GM12864 (cell line): ENCODE measurements at regions not wholly inside any gene's neighbourhood (a gene's known extent, or its start where the extent isn't known, plus 50 kb on each side); places are given as distances from the start of the nearest gene placed in this dataset.

Experiments
- DNase-seq: peaks from one replicate; pipeline ENCODE4 v3.0.0-alpha.2; 2011; ENCODE audit warnings: low read depth
- H3K4me3 ChIP-seq: 2 replicates; pipeline ENCODE4 v1.5.1; 2011; ENCODE audit warnings: mild to moderate bottlenecking, low read depth, low read length, control low read depth
- TF ChIP-seq, protein P1 (sequence below): IDR thresholded peaks from 2 replicates; pipeline ENCODE4 v1.5.1; 2011; ENCODE audit warnings: low read depth, mild to moderate bottlenecking, moderate library complexity, low read length, control low read depth, inconsistent platforms; ENCODE audit errors: missing control alignments

DNA sequence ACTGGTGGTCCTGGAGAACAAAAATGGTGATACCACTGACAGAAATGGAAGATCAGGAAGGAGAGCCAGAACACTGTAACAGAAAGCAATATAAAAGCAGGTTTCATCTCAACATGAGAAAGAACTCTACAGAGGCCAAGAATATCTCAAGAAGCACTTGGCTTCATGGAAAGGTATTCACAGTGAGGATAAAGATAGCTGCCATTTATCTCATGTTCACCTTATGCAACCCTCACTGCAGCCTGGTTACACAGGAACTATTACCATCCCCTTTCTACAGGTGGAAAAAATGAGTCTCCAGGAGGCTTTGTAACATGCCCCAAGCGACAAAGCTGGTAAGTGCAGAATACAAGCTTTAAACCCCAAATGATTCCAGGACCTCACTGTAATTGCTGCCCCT lies 606.1 kb upstream of the CADM1 start:
- TF ChIP-seq, protein P1, sequence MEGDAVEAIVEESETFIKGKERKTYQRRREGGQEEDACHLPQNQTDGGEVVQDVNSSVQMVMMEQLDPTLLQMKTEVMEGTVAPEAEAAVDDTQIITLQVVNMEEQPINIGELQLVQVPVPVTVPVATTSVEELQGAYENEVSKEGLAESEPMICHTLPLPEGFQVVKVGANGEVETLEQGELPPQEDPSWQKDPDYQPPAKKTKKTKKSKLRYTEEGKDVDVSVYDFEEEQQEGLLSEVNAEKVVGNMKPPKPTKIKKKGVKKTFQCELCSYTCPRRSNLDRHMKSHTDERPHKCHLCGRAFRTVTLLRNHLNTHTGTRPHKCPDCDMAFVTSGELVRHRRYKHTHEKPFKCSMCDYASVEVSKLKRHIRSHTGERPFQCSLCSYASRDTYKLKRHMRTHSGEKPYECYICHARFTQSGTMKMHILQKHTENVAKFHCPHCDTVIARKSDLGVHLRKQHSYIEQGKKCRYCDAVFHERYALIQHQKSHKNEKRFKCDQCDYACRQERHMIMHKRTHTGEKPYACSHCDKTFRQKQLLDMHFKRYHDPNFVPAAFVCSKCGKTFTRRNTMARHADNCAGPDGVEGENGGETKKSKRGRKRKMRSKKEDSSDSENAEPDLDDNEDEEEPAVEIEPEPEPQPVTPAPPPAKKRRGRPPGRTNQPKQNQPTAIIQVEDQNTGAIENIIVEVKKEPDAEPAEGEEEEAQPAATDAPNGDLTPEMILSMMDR: no peak
- no peak for DNase-seq
- H3K4me3 ChIP-seq: no peak overlapping the region

- DNase-seq: no peak
- H3K4me3 ChIP-seq: no peak overlapping the region
- TF ChIP-seq, protein P1: no peak
Measured at GRCh38 chr11:116109228-116109627, 605.0 kb upstream of the CADM1 start.

DNA sequence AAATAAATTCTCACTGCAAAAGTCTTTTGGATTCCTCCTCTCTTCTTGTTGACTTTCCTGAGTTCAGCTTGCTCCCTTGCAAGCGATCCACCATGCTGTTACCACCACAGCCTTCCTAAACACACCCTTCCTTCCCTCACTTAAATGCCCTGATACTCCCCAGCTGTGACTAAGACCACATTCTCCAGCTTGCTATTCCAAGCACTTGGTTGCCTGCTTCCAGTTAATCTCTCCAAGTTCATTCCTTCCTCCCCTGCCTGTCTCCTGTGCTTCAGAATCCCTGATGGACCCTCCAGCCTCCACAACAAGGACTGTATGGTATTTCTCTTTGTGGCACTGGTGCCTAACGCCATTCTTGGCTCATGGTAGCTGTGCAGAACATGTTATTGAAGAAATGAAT lies 603.9 kb upstream of the CADM1 start:
- no peak overlapping the region for H3K4me3 ChIP-seq
- TF ChIP-seq, protein P1: no peak
- DNase-seq: no peak

DNA sequence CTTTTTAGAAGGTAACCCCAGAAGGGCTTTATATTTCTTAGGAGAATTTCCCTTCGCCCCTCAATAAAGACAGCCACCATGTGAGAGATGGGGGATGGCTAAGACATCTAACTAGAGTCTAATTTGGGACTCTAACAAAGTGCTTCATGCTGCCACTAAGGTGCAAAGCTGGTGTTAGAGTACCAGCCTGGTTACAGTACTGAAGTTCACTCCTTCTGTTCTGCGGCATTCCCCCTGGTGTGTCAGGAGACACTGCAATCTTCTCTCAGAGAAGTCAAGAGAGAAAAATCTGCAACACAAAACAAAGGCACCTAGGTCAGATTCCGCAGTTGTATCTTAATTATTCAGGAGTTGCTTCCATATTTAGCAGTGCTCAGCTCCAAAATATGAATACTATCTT lies 603.0 kb upstream of the CADM1 start:
- no peak overlapping the region for H3K4me3 ChIP-seq
- TF ChIP-seq, protein P1: no peak
- no peak for DNase-seq

DNA sequence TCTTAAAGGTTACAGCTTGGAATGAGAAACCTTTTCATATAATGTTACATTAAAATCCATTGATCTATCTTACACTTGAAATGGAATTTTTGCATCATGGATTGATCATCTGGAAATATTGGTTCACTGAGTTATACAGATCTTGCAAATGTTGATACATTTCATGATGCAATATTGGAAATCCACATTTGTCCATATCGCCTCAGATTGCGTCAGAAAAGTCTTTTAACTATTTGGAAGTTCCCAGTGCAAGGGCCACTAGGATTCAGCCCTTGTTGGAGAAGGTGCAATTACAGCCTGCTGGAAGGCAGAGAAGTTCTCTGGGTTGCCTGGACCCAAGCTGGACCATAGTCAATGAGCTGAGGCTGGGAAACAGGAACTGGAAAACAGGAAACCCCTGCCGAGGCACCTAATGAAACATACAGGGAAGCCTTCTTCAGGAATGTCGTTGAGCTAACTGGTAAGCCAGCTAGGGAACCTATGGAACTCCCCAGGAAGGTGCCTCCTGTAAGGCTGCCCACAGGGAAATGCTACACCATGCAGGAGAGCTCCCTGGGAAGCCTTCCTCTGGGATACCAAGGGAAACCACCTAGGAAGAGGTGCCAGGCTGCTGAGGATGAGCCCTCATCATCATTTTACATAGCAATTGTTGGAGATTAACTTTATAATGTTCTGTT lies 600.4 kb upstream of the CADM1 start:
- DNase-seq: no peak
- TF ChIP-seq, protein P1: no peak

GRCh38 chr11:116101902-116102301 lies 597.7 kb upstream of the CADM1 start:
- DNase-seq: no peak

More for the DNA sequence above, 600.4 kb upstream of the CADM1 start:
- no peak overlapping the region for H3K4me3 ChIP-seq

More at GRCh38 chr11:116101902-116102301, 597.7 kb upstream of the CADM1 start:
- no peak overlapping the region for H3K4me3 ChIP-seq
- TF ChIP-seq, protein P1: no peak
